HG02885 (cell line): ENCODE measurements at regions not wholly inside any gene's neighbourhood (a gene's known extent, or its start where the extent isn't known, plus 50 kb on each side); places are given as distances from the start of the nearest gene placed in this dataset.
A peak's percentile ranks its signal among the peaks of the same experiment; 100 is the strongest.

ENCODE experiments used
- ATAC-seq: cut with Tn5 transposase; IDR thresholded peaks from one replicate; pipeline ENCODE4 v1.9.1; 2021; ENCODE audit warnings: mild to moderate bottlenecking; ENCODE audit not compliant: unreplicated experiment, poor library complexity

DNA sequence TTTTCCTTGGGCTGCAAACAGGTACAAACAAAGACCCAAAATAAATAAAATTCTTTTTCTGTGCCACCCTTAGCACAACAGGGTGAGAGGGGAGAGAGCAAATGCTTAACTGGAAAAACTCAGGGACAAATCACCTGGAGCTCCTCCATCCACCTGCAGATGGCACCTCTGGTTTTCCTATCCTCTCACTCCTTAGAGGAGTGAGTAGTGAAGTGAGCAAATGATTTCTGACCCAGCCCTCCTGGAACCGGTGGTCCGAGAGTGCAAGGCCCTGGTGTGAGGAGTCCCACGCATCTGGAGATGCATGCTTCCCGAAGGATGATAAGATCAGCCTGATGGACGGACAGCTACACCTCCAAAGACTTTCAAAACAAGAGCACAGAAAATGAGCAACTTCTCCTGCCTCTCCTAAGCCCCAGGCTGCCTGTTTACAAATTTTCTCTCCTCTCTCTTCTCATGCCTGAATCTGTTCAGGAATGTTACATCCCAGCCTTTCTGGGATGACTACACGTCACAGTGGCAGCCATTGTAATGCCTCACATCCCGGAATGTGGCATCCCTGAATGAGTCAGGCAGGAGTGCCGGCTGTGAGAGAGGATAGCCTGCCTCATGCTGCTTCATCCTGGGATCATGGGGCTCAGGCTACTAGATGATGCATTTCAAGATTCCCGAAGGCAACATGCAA lies 86.4 kb downstream of the ADRB2 start:
- ATAC-seq: no peak

DNA sequence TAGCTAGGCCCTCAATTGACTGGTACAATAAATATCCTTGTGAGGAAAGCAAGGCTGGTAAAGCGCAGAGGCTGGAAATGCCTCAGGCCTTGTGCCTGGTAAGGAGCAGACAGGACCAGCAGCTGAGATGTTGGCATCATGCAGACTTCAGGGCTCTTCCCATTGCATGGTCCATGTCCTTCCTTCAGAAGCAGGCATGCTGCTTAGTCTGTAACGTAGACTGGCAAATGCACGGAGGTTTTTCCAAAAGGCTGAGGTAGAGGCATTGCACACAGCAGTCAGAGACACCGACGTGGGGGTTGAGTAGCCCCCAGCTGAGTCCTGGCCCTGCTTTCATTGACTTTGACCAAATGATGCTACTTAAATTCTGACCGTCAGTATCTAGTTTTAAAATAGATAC lies 87.1 kb downstream of the ADRB2 start:
- ATAC-seq: no peak

DNA sequence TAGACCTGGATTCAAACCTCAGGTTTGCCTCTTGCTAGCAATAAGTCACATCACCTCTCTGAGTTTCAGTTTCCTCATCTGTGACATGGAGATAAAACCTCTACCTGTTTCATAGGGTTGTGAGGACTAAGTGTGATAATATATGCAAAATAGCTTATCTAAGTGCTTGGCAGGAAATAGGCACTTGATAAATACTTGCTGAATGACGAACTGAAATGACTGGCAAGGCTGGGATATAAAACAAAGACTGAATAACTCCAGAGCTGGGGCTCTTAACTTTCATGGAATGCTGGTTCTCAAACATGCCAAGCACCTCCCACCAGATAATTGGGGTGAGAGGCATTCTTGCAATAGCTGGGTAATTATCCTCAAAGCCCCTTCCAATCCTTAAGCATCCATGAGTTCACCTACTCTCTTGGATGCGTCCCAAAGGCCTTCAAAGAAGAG lies 87.6 kb downstream of the ADRB2 start:
- no peak for ATAC-seq

DNA sequence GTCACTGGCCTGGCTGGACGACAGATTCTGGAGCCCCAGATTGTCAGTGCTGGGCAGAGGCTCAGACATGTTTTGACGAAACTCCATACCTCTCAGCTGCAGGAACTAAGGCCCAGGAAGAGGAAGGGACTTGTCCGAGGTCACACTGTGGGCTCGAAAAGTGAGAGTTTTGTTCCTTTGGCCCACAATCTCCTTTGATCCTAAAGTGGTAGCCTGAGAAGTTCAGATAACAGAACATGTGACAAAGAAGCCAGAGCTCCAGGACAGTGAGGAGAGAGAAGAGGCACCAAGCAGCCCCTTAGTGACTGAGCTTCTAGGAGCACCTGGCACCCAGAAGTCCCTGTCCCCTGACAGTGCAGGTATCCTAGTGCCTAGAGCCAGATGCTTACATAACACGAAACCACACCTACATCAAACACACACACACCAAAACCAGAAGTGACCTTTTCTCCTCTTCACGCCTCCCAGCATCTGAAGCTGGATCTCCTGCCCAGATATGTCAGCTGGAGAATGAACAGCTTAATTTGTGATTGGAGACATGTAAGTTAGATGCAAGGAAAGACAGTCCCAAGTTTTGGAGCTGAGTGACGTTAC lies 88.9 kb downstream of the ADRB2 start:
- no peak for ATAC-seq

DNA sequence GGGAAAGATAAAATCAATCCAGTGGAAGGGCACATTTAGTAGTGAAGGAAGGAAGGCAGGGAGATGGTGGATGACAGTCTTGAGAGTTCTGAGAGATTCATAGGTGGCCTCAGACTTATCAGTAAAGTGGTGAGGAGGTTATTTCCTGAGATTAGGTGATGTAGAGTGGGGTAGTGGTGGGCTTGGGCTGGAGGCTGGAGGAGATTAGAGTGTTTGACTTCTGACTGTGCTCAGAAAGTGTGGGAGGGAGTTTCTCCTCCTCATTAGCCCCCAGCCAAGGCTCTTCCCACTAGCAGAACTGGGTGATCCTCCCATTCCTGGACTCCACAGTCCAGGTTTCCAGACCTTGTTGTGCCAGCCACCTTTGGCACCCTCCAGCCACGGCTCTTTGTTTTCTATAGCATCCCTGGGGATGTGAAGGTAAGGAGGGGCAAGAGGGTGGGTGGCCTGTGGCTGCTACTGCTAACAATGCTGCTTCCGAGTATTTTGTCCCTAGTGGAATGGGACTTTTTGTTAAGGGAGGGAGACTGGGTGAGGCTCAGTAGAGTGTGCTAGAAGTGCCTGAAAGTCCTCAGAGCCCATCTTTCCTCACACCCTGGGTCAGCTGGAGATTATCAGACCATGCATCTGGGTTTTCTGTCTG lies 94.4 kb downstream of the ADRB2 start:
- no peak for ATAC-seq

DNA sequence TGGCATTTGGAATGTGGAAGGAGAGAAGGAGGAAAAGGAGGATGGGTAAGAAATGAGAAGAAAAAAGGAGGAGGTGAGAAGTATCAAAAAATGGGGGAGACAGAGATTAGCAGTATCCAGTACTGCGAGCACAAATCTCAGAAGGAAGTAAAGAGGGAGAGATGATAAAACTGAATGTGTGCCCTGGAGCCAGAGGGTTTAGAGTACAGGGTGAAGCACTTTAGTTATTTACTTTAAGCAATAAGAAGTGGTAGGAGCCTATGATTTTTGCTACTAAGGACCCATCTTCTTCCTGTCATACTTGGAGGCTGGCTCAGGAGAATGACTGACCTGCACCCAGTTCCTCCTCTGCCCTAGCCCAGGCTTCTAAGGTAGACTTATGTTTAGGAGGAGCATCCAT lies 94.9 kb downstream of the ADRB2 start:
- no peak for ATAC-seq

DNA sequence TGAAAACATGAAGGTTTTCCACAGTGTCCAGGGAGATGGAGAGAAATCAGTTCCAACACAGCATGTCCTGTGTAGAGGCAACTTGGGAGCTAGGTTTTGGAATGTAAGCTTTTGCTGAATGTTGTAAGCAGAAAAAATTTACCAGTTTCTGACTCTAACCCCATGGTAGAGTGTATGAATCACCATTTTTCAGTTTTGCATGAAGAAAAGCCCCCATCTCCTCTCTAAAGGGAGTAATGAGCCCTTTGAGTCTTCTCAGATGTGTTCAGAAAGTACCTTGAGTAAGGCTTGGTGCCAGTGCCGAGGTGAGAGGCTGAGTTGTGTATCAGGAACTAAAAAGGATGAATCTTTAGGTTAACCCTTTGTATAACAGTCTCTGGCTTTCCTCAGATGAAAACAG lies 96.2 kb downstream of the ADRB2 start:
- peak; percentile 63 for ATAC-seq

DNA sequence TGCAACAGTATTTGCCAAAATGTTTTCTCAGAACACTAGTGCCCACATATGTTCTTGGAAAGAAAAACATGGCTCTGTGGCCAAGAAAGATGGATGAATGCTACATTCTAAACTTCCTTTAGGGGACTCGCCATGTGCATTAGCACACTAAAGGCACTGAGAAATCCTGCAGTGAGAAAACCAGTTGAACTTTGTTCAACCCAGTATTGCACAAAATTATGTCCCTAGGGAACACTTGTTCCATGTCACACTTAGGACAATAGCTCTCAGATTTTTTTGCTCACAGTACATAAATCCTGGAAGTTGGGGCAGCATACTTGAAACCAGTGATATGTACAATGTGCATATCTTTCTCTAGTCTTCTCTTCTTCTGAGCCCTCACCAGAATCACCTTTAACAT lies 96.6 kb downstream of the ADRB2 start:
- ATAC-seq: no peak

DNA sequence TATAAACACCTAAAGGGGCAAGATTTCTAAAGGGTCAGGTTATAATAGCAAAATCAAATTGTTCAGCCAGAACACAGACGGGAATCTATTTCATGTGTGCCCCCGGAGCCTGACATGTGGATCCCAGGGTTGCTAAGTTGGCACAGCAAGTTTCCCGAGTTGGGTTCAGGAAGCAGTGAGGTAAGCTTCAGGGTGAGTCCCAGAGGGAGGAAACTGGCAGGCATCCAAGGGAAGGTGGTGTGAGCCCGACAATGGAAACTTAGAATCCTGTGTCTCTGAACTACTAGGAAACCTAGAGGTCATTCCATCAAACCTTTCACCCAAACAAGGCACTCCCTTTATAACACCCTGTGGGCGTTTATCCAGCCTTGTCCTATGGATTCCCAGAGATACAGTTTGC lies 98.4 kb downstream of the ADRB2 start:
- ATAC-seq: no peak

DNA sequence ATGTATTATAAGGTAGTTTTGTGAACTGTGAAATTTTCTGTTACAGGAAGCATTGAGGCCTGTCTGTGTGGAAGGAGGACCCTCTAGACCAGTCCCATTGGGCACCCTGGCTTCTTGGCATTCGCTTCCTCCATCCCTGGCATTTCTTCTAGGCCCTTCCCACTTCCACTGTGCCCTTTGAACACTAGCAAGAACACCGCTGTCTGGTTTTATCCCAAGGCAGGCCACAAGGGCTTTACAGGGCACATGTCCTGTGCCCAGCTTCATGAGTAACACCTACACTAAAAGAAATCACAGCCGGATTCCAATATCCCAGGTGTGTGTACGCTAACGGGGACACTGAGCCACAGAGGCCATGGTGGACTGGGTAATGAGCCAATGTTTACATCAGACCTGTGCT lies 99.8 kb downstream of the ADRB2 start:
- ATAC-seq: no peak

DNA sequence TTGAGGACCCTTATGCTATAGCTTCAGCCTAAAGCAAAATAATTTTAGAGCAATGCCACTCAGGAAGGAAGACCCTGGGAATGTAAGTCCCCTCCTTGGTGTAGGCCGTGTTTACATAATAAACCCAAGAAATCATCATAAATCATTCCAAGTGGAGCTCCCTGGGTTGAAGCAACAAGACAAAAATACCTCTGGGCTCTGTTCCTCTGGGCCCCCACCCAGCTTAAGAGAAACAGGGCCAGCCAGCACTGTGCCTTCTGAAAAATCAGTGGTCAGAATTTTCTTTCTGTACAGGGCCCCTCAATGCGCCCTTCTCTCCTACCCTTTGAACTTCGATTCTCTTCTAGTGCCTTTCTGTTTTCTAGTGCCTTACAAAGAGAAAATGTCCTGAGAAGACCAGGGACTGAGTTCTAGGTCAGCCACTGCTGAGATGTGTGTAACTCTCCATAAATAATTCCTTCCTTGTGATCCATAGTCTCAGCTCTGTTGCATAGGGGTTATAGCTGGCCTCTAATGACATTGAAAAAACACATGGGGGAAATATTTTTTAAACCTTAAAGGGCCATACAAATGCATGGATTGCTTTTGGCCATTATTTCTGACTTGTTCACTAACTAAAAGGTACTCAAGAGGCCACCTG lies 101.0 kb downstream of the ADRB2 start:
- no peak for ATAC-seq

DNA sequence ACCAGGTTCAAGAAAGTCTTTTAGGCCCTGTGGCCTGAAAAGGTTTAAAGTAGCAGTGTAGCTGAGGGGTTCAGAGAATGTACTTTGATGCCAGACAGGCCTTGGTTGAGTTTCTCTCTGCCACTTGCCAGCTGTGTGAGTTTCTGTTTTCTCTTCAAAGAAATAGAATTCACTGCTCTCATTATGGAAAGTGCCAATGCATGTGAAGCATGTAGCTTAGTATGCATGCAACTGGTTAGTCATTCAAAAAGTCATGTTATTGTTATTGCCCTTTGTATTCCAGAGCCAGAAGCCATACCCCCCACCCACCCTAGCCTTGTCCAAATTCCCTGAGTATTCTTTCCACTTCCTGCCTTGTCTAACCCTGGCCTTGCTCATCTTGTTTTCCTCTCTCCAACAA lies 101.7 kb downstream of the ADRB2 start:
- no peak for ATAC-seq

DNA sequence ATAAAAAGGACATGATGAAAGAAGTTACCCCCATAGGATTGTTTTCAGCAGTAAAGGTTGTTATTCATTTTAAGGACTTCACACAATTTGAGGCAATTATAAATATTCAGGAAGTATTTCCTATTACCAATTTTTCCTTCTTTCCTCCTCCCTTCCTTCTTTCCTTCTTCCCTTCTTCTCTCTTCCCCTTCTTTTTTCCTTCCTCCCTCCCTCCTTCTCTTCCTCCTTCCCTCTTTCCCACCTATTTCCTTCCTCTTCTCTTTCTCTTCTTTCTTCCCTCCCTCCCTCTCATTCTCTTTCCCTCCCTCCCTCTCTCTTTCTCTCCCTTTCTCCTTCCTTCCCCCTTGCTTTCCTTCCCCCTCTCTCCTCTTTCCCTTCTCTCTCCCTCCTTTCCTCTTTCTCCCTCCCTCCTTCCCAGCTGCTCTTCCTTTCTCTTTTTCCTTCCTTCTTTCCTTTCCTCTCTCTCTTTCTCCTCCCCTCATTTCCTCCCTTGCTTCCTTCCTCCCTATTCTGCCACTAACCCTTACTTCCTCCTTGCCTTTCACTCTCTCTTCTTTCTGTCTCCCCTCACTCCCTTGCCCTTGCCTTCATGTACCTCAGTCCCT lies 105.1 kb downstream of the ADRB2 start:
- ATAC-seq: no peak

DNA sequence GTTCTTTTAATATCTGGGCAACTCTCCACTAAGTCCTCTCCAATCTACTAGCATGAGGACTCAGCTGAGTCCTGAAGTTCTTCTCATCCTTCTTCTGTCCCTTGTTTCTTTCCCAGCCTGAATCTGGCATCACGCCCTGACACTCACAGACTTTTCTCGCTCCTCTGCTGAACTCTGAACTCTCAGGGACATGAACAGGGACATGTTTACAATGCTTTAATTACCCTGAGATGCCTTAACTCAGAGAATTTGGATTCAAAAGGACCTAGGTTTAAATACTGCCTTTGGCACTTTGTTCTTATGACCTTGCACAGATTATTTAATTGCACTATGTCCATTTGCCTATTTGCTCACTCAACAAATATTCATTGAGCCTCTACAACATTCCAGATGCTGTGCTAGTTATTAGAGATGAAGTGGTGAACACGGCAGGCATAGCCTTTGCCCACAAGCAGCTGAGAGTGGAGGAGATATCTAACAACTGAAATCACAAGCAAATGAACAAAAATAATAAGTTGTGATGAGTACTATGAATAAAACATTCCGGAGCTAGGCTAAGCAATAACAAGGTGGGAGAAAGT lies 106.0 kb downstream of the ADRB2 start:
- no peak for ATAC-seq

DNA sequence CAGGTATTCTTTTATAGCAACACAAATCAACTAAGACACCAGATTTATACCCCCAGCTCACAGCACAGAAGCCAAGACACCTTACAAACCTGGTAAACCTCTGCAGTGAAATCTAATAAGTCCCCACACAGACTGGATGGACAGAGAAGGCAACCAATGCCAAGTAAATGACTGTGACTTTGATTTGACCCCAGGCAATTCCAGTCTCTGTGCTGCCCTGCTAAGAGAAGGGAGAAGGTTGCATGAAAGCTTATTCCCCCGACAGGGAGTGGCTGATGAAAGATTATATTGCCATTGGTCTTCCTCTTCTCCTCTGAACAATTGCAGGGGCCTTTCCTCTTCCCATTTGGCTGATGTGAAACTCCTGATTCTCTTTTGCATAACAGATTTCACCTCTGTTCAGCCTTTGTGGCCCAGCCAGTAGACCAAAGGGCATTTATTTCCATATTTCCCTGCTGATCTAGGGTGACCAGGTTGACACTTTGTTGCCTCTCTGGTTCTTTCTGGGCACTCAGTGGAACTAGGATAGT lies 107.6 kb downstream of the ADRB2 start:
- ATAC-seq: no peak

DNA sequence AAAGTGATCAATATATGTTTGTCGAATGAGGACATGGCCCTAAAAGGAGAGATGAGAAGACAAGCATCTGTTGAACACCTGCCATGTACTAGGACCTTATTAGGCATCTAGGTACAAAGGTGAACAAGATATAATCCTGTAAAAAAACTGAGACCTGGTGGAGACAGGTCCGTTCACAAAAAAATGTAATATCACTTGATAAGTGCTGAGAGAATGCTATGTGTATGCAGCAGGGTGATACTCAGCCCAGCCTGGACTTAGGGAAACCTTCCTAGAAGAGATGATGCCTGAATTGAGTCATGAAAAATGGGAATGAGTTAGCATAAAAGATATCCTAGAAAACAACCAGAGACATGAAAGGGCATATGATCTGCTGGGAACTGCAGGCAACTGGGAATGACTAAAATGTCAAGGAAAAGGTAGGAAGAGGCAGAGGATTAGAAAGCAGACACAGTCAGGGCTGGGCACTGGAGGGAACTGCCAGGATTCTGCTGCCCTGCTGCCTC lies 108.5 kb downstream of the ADRB2 start:
- no peak for ATAC-seq

DNA sequence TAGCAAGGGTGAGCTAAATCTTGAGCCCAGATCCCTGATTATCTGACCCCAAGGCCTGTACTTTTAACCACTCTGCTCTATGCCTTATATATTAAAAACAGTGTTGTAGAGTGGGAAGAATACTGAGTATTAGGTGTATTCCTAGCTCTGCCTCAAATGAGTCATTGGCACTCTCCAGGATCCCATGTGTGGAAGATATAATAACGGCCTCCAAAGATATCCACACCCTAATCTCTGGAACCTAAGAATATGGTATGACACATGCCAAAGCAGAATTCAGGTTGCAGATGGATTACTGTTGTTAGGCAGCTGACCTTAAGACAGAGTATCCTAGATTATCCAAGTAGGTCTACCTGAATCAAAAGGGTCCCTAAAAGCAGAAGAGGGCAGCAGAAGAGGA lies 110.8 kb downstream of the ADRB2 start:
- ATAC-seq: no peak

DNA sequence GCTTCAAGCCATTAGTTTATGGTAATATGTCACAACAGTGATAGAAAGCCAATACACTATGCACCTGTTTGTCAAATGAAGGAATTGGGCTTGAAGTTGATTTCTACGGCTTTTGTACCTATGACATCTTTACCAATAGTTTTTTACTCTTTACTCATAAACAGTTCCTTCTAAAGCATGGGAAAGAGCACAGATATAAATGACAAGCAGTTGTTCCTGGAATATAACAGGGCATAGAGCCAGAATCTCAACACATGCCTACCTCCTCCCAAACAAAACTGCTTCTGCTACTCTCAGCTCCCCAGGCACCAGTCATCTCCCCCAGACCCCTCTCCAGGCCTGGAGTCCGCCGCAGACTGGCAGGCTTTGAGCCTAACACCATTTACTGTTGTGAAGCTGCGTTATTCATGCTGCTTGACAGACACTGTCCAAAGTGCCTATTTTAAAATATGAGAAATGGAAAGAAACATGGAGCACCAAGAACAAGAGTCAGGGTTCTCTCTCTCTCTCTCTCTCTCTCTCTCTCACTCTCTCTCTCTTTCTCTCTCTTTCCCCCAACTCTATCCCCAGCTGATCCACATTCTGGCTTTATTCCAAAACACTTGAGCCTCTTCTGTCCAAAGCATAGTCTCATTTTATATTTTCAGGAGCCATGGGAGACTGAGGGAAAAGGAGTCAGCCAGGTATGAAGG lies 111.6 kb downstream of the ADRB2 start:
- ATAC-seq: no peak

DNA sequence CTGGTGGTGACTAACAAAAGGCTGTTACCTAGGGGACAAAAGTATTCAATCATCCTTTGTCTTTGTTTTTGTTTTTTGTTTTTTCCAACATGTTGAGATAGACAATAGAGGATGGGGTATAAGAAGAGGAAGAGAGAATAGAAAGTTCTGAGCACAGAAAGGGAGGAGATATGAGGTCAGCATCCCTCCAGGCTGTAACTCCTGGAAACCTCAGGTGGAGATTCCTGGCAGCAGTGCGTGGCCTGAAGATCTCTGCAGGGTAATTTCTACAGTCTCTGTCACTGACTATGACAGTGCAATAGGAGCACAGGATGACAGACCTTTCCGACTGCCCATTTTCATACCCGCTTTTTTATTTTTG lies 112.1 kb downstream of the ADRB2 start:
- ATAC-seq: no peak

DNA sequence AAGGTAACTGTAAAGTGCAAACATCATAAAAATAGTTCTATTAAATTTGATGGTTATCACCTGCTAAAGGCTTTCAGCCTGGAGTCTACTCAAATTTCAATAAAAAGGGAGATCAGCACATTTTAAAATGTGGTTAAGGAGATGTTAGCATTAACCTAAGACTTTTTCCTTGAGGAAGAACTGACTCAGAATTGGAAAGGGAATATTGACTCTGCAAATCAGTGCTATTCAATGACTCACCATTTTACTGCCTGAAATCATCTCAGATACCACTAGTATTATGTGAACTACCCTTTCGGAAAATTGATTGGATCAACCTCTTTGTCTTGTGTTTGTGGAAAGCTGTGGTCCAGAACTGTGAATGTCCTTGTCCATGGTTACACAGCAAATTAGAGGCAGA lies 113.3 kb downstream of the ADRB2 start:
- ATAC-seq: no peak
